Activated CD8-positive, alpha-beta T cell treated with anti-CD3 and anti-CD28 coated beads for 36 hours (primary cell): ENCODE measurements at regions not wholly inside any gene's neighbourhood (a gene's known extent, or its start where the extent isn't known, plus 50 kb on each side); places are given as distances from the start of the nearest gene placed in this dataset.

Experiments used
- ATAC-seq: fragments of 200-7000 bp; cut with Tn5 transposase; one replicate; pipeline ENCODE4 v1.10.0; 2021; ENCODE audit warnings: mild to moderate bottlenecking, moderate library complexity
- CTCF ChIA-PET: fragments of 350-600 bp; sonication (Branson Sonifier 250); formaldehyde crosslinking; loops from one replicate; lab custom pipeline; 2021; ENCODE audit warnings: antibody characterized with exemption; lab: Charles Lee
- POLR2A ChIA-PET: fragments of 350-600 bp; sonication (Branson Sonifier 250); formaldehyde crosslinking; loops from one replicate; lab custom pipeline; 2021; ENCODE audit warnings: antibody characterized with exemption; lab: Charles Lee
- DNase-seq: peaks from one replicate; pipeline ENCODE4 v3.0.0-alpha.2; 2020
- H3K27ac Mint-ChIP-seq: one replicate; pipeline ENCODE4 v1.8.0; 2021; ENCODE audit warnings: mild to moderate bottlenecking, mixed read lengths
- H3K27me3 Mint-ChIP-seq: one replicate; pipeline ENCODE4 v1.8.0; 2021; ENCODE audit warnings: mixed read lengths
- H3K36me3 Mint-ChIP-seq: one replicate; pipeline ENCODE4 v1.8.0; 2021; ENCODE audit warnings: low read depth, mixed read lengths
- H3K4me1 Mint-ChIP-seq: one replicate; pipeline ENCODE4 v1.8.0; 2021; ENCODE audit warnings: low read depth, mixed read lengths
- H3K4me3 Mint-ChIP-seq: one replicate; pipeline ENCODE4 v1.8.0; 2021; ENCODE audit warnings: mild to moderate bottlenecking, moderate library complexity, mixed read lengths
- H3K9me3 Mint-ChIP-seq: one replicate; pipeline ENCODE4 v1.8.0; 2021; ENCODE audit warnings: mixed read lengths
- intact Hi-C: fragments of 100-400 bp; cut with micrococcal nuclease; formaldehyde crosslinking; loops from one replicate; pipeline ENCODE4 v1.10.0; 2022
- TF ChIP-seq, protein P1 (sequence below): fragments of 200-600 bp; IDR thresholded peaks from one replicate; pipeline ENCODE4 v1.8.0; 2022; ENCODE audit warnings: antibody characterized with exemption, mild to moderate bottlenecking

DNA sequence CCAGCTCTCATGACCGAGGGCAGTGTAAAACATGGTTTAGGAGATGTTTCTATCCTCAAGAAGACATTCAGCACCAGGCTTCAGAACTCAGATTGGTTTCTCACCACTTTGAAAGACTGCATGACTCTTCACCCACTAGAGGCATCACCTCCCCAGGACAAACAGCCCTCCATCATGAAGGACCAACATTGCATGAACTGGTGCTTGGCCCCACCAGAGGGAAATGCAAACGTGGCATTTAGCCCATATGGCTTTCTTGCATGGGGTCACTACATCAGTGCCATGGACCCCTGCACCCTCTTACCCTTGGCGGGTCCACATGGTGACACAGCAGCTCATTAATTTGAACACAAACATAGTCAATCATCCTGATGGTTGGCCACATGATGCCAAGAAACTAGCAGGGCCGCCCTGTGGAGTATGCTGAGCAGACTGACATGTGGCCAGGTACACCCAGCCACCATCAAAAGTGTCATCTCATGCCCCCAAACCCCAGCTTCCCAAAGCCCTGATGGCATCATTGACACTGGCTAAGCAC, 129.5 kb upstream of the FSTL4 start:
- CTCF ChIA-PET: interaction anchor here (1.0 to 1.1 kb wide), 2 partner anchors 12 to 127 kb away, joined by 3 read pairs; no protein-coding TSS in a partner anchor

DNA sequence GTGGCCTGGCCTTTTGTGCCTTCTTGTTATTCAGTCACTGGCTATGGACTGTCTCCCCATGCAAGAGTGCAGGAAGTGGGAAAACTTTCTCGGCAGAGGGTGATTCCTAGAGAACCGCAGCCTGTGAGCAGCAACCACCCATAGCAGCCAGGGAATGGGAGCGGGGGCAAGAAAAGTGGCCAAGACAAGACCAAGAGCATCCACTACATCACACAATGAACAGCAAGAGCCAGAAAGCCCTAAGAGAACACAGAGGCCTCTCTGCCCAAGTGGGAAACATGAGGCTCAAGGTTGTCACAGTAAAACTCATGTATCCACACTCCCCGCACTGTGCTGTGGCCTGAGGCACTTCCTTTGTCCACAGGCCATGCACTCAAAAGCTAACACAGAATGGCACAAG, 129.1 kb upstream of the FSTL4 start:
- Mint-ChIP-seq H3K9me3 (no peaks in the 10 kb centered on the region), H3K36me3 (no peaks in the 10 kb centered on the region), H3K4me1 (peaks cover 3% of the 10 kb centered on the region), H3K27me3 (peaks cover 15% of the 10 kb centered on the region), H3K27ac (no peak overlapping the region), H3K4me3 (no peak overlapping the region)
- ChIA-PET POLR2A (interaction anchor here (0.7 to 1.0 kb wide), 2 partner anchors 13 to 83 kb away, joined by 3 read pairs; no protein-coding TSS in a partner anchor), CTCF (interaction anchor here (1.1 kb wide), 1 partner anchor 12 kb away, joined by 3 read pairs; no protein-coding TSS in a partner anchor)
- intact Hi-C loops: no loop called here
- no peak for DNase-seq
- TF ChIP-seq, protein P1, sequence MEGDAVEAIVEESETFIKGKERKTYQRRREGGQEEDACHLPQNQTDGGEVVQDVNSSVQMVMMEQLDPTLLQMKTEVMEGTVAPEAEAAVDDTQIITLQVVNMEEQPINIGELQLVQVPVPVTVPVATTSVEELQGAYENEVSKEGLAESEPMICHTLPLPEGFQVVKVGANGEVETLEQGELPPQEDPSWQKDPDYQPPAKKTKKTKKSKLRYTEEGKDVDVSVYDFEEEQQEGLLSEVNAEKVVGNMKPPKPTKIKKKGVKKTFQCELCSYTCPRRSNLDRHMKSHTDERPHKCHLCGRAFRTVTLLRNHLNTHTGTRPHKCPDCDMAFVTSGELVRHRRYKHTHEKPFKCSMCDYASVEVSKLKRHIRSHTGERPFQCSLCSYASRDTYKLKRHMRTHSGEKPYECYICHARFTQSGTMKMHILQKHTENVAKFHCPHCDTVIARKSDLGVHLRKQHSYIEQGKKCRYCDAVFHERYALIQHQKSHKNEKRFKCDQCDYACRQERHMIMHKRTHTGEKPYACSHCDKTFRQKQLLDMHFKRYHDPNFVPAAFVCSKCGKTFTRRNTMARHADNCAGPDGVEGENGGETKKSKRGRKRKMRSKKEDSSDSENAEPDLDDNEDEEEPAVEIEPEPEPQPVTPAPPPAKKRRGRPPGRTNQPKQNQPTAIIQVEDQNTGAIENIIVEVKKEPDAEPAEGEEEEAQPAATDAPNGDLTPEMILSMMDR: no peak
- ATAC-seq: no peak

More for the DNA sequence above, 129.5 kb upstream of the FSTL4 start:
- Mint-ChIP-seq H3K27ac (no peak overlapping the region), H3K4me3 (no peak overlapping the region), H3K27me3 (peaks cover 15% of the 10 kb centered on the region), H3K4me1 (peaks cover 3% of the 10 kb centered on the region), H3K9me3 (no peaks in the 10 kb centered on the region), H3K36me3 (no peaks in the 10 kb centered on the region)
- ATAC-seq (no peak), DNase-seq (no peak)
- intact Hi-C loops: no loop called here
- TF ChIP-seq, protein P1: no peak
- POLR2A ChIA-PET: interaction anchor here (0.7 to 1.0 kb wide), 2 partner anchors 13 to 83 kb away, joined by 3 read pairs; no protein-coding TSS in a partner anchor

DNA sequence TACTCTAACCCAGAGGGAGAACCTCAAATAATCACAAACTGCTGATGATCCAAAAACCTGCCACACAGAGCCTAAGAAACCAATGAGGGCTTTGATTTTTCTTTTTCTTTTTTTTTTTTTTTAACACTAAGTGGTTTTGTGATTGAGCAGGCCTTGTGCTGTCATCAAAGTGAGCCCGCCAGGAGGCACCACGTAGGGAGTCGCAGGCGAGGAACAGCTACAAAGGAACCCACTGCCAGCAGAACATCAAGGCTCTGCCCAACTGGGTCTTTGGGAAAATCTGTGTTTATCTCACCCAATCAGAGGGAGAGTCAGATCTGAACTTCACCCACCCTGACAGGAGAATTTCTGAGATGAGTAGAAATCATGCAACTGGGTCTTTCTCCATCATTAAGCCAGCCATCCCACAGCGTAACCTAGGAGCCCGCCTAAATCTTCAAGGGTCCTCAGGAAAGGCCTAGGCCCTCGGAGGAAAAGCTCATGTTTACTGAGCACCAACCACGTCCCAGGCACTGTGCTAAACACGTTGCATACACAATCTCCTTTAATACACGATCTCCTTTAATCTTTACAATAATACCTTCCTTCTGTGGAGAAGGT, 126.9 kb upstream of the FSTL4 start:
- no peak overlapping the region for H3K4me3 Mint-ChIP-seq
- peaks cover 12% of the 10 kb centered on the region for H3K27me3 Mint-ChIP-seq
- DNase-seq (no peak), ATAC-seq (no peak)
- no peaks in the 10 kb centered on the region for H3K36me3 Mint-ChIP-seq
- H3K4me1 Mint-ChIP-seq: peaks cover 3% of the 10 kb centered on the region
- intact Hi-C loops: no loop called here
- TF ChIP-seq, protein P1: no peak
- ChIA-PET CTCF (interaction anchor here (1.5 kb wide), 1 partner anchor 16 kb away, joined by 4 read pairs; no protein-coding TSS in a partner anchor), POLR2A (no interaction called here)
- no peak overlapping the region for H3K27ac Mint-ChIP-seq
- no peaks in the 10 kb centered on the region for H3K9me3 Mint-ChIP-seq

DNA sequence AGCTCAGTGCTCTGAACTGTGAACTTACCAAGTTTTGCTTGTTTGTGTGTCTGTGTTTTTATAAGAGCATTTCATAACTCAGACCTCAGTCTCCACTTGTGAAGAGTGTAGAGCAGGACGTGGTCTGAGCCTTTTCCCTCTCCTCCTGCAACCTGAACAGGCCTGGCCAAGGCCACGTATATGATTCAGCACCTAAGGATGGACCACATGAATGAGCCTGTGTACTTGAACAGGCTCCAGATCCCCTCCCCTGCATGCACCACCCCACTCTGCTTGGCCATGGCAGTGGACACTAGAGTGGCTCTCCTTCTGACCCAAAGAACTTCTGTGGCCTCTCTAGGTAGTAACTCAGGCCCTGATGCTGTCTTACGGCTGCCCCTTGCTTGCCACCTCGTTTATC, 125.9 kb upstream of the FSTL4 start:
- ATAC-seq (no peak), DNase-seq (no peak)
- no peak overlapping the region for H3K27ac Mint-ChIP-seq
- H3K27me3 Mint-ChIP-seq: peaks cover 7% of the 10 kb centered on the region
- intact Hi-C loops: no loop called here
- H3K9me3 Mint-ChIP-seq: no peaks in the 10 kb centered on the region
- ChIA-PET CTCF (no interaction called here), POLR2A (no interaction called here)
- H3K36me3 Mint-ChIP-seq: no peaks in the 10 kb centered on the region
- H3K4me3 Mint-ChIP-seq: no peak overlapping the region
- TF ChIP-seq, protein P1: no peak
- H3K4me1 Mint-ChIP-seq: no peaks in the 10 kb centered on the region

DNA sequence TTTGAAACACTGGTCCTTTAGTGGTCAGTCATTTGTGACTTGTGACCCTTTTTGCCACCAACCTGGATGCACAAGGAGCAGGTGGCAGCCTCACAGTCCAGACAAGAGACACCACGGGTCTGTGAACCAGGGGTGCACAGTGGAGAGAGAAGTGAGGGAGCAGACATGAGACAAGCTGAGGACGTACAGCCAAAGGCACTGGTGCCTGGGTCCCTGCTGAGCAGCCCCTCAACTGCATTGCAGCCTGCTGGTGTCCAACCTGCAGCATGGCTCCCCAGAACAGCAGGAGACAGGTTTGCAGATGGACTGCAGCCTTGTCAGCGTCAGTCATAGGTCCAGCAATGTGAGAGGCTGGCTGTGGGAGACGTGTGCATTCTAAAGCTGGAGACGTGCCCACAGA, 124.2 kb upstream of the FSTL4 start:
- Mint-ChIP-seq H3K27me3 (peaks cover 6% of the 10 kb centered on the region), H3K9me3 (no peaks in the 10 kb centered on the region), H3K4me1 (no peaks in the 10 kb centered on the region), H3K36me3 (no peaks in the 10 kb centered on the region), H3K4me3 (no peak overlapping the region), H3K27ac (no peak overlapping the region)
- intact Hi-C loops: no loop called here
- ChIA-PET POLR2A (interaction anchor here (0.5 kb wide), 1 partner anchor 505 kb away, joined by 3 read pairs; no protein-coding TSS in a partner anchor), CTCF (no interaction called here)
- DNase-seq (no peak), ATAC-seq (no peak)
- TF ChIP-seq, protein P1: no peak
